HG02588 (cell line): ENCODE measurements at regions not wholly inside any gene's neighbourhood (a gene's known extent, or its start where the extent isn't known, plus 50 kb on each side); places are given as distances from the start of the nearest gene placed in this dataset.

Experiments used
- ATAC-seq: cut with Tn5 transposase; IDR thresholded peaks from one replicate; pipeline ENCODE4 v1.9.1; 2021; ENCODE audit warnings: mild to moderate bottlenecking, moderate library complexity; ENCODE audit not compliant: unreplicated experiment

DNA sequence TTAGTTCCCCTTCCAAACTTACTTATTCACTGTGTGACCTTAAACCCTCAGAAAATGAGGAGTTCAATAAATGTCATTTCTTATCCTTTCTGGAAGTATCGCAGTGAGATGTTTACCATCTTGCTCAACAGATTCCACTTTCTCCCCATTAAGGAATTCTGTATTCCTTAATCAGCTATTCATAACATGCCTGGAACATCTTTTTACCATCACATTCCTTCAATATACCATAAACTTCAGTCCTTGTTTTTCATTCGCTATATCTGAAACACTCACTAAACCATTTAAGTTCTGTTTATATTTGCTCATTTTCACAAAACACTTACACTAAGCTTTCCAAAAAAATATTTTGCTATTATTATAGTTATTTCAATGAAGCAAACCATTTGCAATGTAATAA lies 1158.6 kb downstream of the CDH12 start:
- ATAC-seq: no peak

DNA sequence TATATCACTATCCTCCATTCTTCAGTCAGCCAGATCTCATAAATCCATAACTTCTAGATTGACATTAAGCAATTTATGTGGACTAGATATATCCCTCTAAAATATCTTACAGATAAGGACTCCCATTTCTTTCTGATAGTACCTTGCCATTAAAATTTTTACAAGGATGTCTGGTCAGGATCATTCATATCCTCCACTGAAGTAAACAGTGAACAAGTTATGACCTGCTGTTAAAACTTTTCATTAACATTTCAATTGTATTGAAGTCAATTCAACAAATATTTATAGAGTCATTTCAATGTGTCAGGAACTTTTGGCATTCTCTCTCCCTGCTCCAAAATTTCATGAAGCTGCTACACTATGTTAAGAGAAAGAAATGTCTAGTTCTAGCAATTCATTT lies 1159.6 kb downstream of the CDH12 start:
- no peak for ATAC-seq

- ATAC-seq: no peak
Measured at GRCh38 chr5:21689587-21689986, 1163.6 kb downstream of the CDH12 start.

DNA sequence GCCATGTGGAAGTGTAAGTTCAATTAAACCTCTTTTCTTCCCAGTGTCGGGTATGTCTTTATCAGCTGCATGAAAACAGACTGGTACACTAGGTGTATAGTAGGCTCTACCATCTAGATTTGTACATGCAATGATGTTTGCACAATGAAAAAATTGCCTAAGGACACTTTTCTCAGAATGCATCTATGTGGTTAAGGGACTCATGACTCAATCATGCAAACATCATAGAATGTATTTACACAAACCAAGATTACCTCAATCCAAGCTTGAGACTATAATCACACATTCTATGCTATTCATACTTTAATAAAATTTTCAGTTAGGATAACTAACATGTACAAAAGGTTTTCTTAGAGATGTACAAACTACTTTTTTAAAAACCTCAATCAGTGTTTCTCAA lies 1164.5 kb downstream of the CDH12 start:
- ATAC-seq: no peak

GRCh38 chr5:21687621-21688020 lies 1165.5 kb downstream of the CDH12 start:
- no peak for ATAC-seq

DNA sequence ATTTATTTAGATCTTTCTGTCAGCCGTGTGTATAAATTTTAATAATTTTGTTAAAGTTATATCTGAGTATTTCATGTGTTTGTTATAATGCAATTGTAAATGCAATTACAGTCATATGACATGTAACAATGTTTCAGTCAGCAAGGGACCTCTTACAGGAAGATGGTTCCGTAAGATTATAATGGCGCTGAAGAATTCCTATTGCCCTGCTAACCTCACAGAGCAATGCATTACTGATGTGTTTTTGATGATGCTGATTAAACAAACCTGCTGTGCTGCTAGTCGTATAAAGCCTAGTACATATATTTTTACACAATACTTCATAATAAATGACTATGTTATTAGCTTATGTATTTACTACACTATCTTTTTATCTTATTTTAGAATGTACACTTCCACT lies 1166.4 kb downstream of the CDH12 start:
- no peak for ATAC-seq

DNA sequence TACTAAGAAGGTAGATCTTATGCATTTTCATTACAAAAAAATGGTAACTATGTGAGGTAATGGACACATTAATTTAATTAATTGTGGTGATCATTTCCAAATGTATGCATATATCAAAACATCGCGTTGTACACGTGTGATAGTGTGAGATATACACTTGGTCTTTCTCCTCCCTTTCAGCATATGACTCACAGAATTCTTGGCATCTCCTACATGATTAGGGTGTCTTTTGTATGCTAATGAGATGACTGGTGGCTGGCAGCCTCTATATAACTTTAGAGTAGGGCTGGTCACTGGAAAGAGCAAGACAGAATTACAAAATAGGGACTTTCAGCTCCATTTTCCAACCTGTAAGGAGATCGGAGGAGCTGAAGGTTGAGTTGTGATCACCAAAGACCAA lies 1167.6 kb downstream of the CDH12 start:
- no peak for ATAC-seq

DNA sequence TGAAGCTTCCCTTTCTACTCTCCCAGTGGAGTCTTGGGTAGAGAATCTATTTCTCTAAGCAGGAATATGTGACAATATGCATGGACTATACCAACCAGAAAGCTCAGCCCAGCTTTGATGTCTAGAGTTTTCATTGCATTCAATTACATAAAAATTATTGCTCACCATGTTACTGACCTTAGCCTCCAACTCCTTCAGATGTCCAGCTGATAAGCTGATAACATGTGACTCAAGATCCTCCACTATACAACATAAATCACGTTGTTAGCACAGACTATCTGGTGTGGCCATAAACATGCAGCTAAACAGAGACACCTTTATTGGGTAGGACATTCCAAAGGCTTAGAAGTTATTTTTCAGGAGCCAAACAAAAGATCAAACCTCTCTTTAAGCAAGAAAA lies 1168.2 kb downstream of the CDH12 start:
- no peak for ATAC-seq

DNA sequence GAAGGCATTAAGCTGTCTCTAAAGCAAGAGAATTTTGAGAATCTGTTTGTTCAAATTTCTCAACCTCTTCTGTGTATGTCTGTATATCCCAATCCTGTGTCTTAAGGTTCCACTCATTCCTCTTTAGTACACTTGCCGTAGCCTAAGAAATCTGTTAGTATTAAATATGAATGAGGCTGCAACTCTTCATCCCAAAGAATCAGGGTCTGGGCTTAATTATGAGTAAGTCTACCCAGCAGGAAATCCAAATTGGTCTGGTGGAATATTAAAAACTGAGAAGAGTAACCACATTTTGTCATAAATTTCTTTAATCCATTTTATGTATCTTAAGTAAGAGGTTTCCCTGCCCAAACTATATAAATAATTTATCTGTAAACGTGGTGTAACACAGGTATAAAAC lies 1171.2 kb downstream of the CDH12 start:
- no peak for ATAC-seq

GRCh38 chr5:21680641-21681040 lies 1172.5 kb downstream of the CDH12 start:
- ATAC-seq: no peak

GRCh38 chr5:21680196-21680595 lies 1172.9 kb downstream of the CDH12 start:
- no peak for ATAC-seq

- ATAC-seq: no peak
Measured at GRCh38 chr5:21678526-21678925, 1174.6 kb downstream of the CDH12 start.

DNA sequence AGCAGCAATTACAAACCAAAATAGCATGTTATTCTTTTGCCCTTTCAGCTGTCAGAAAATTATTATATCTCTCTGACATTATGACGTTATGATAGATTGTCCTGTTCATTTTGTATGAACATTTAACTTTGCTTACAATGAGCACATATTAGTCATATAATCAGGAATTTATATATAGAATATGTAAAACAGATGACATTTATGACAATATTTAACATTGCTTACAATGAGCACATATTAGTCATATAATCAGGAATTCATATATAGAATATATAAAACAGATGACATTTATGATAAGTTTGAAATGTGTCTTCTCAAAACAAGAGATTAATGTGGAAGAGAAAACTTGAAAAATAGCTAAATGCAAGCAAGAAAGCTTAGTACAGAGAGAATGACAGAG lies 1180.2 kb downstream of the CDH12 start:
- ATAC-seq: no peak

DNA sequence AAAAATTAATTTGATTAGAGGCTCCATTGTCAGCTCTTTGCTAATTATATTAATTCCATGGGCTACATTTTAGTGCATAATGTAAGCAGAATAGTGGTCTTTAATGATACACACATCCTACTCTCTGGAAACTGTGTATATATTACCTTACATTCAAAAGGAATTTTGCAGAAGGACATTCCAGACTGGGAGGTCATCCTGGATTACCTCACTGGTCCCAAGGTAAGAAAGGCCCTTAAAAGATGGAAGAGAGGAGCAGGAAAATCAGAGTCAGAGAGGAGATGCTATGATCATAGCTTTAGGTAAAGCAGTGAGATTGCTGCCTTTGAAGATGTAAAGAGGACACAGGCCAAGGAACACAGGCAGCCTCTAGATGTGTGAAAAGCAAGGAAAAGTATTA lies 1180.8 kb downstream of the CDH12 start:
- no peak for ATAC-seq

- ATAC-seq: no peak
Measured at GRCh38 chr5:21665524-21665923, 1187.6 kb downstream of the CDH12 start.

DNA sequence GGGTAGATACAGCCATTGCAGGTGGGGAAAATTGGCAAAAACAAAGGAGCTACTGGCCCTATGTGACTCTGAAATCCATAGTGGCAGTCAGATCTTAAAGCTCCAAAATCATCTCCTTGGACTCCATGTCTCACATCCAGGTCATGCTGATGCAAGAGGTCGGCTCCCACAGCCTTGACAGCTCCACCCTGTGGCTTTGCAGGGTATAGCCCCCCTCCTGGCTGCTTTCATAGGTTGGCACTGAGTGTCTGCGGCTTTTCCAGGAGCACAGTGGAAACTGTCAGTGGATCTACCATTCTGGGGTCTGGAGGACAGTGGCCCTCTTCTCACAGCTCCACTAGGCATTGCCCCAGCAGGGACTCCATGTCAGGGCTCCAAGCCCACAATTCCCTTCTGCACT lies 1190.1 kb downstream of the CDH12 start:
- ATAC-seq: no peak

- no peak for ATAC-seq
Measured at GRCh38 chr5:21661184-21661583, 1192.0 kb downstream of the CDH12 start.

GRCh38 chr5:21654556-21654955 lies 1198.6 kb downstream of the CDH12 start:
- no peak for ATAC-seq

- ATAC-seq: no peak
Measured at GRCh38 chr5:21649969-21650368, 1203.2 kb downstream of the CDH12 start.

DNA sequence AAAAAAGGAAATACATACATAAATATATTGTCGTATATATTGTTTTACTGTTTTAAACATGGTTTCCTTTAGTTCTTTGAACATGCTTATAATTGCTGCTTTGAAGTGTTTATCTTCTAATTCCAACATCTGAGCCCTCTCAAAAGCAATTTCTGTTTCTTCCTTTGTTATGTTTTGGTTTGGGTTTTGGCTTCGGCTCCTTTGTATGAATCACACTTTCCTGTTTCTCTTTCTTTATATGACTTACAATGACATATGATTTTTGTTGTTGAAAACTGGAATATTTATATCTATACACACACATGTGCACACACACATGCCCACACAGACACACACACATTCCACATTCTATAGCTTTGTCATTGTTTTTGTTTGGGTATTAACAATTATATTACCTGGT lies 1206.7 kb downstream of the CDH12 start:
- no peak for ATAC-seq

DNA sequence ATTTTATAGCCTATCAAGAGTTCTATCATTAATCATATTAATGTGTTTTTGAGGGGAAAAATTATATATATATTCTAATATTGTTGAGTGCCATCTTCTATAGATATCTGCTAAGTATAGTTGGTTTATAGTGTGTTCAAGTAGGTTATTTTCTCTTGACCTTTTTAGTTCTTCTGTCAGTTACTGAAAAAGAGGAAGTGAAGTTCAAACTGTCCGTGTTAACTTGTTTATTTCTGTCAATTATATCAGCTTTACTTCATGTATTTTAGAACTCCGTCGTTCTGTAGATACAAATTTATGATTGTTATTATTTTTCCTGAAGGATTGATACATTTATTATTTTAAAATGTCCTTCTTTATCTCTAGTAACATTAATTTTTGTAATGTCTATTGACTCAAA lies 1209.1 kb downstream of the CDH12 start:
- no peak for ATAC-seq

GRCh38 chr5:21642312-21642711 lies 1210.8 kb downstream of the CDH12 start:
- no peak for ATAC-seq

DNA sequence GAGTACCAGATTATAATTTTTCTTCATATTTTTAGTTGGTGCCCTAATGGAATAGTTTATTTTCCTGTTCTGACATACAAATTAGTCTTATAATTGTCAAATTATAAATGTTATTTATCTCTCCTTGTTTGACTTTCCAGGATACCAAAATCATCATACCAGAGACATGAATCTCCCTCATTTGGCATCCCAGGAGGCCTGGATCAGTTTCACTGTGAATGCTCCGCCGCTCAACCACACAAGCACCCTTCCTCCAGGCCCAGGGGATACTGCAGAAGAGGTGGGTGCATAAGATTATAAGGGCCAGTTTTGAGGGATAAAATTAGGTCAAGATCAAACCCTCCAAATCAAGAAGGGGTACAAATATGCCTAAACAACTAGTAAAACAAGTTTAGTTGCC lies 1229.3 kb downstream of the CDH12 start:
- ATAC-seq: no peak

- ATAC-seq: no peak
Measured at GRCh38 chr5:21615195-21615765, 1237.9 kb downstream of the CDH12 start.
